GM18517 (cell line): ENCODE measurements at regions not wholly inside any gene's neighbourhood (a gene's known extent, or its start where the extent isn't known, plus 50 kb on each side); places are given as distances from the start of the nearest gene placed in this dataset.
A peak's percentile ranks its signal among the peaks of the same experiment; 100 is the strongest.

Source experiments
- ATAC-seq: cut with Tn5 transposase; IDR thresholded peaks from one replicate; pipeline ENCODE4 v1.9.1; 2021; ENCODE audit warnings: mild to moderate bottlenecking, moderate library complexity; ENCODE audit not compliant: unreplicated experiment

DNA sequence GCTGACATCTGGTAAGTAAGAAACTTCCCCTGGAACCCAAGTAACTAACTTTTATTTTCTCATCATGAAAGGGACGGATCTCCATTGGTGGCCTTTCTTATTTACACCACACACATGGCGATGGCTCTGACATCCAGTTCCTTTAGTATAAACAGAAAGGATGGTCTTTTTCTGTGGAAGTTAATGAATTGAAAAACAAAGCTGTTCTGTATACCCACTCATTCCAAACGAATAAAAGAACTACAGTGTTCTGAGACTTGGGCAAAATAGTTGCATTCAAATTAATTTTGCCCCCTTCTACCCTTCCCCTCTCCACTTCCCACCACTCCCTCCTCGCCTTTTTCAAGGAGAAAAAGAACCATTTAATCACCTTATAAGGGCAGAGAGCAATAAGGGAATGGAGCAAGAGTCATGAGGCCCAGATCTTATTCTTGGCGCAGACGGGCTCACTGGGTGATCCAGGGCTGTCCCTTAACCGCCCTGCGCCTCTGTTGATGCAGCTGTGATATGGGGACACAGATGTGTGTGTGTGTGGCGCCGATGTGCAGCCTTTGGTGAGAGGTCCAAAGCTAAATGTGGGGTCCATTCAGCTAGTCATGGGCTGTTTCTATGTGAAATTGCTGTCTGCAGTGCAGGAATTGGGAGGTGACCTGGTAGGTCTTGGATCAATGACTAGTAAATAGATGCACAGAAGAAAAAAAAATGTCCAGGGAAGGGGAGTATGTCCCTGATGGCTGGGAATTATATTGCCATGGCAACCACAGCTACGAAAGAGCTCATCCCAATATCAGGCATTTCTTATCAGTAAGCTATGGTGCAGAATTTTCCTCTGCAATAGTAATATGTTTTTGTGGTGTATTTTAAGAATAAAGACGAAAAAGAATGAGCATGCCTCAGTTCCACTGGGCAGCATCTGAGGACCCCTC lies 141.5 kb upstream of the ERCC6L2 start:
- ATAC-seq = no peak

DNA sequence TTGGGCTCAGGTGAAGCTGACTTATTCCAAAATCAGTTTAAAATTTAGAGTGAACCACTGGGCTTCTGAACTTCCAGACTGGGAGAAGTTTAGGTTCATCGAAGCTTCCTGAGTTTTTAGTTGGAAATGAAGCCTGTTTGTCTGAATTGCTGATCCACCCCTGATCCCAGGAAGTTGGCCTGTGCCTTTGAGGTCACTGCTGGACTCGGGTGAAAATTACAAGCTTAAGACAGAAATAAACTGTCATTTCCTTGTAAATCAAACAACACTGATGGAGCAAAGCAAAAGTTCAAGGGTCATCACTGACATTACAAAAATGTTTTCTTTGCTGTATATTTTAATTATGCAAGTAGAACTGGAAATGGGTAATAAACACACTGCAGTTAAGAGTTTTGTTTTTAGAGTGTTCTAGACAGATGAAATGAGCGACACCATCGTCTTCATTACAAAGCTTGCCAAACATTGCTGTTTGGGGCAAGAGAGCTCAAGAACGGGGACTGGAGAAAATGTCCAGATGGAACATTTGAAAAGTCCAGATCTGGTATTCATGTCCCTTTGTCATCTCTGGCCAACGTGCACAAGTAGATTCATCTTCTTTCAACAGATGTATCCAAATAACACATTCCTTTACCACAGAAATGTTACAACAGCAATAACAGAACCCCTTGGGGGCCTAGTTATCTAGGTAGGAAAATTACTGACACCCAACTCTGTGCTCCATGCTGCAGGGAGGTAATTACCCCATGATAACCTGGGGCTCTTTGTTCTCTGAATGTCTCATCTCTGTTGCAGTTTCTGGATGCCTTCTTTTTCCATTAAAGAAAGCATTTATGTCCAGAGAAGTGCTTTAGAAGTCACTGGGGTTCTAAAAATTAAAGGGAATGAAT lies 142.4 kb upstream of the ERCC6L2 start:
- ATAC-seq = no peak

DNA sequence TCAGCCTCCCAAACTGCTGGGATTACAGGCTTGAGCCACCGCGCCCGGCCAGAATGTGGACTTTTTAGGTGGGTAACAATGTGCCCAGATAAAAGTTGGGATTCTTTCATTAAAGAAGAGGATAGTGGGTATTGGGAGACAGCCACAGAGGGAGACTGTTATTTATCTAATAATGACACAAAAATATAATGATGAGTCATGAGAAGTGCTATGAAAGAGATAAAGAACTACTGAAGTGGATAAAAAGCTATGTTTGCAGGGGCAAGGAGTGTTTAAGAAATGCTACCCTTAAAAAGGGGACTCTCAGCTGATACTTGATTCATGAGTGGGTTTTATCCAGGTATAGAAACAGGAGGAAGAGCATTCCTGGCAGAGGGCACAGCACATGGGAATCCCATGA lies 143.6 kb upstream of the ERCC6L2 start:
- ATAC-seq = no peak

DNA sequence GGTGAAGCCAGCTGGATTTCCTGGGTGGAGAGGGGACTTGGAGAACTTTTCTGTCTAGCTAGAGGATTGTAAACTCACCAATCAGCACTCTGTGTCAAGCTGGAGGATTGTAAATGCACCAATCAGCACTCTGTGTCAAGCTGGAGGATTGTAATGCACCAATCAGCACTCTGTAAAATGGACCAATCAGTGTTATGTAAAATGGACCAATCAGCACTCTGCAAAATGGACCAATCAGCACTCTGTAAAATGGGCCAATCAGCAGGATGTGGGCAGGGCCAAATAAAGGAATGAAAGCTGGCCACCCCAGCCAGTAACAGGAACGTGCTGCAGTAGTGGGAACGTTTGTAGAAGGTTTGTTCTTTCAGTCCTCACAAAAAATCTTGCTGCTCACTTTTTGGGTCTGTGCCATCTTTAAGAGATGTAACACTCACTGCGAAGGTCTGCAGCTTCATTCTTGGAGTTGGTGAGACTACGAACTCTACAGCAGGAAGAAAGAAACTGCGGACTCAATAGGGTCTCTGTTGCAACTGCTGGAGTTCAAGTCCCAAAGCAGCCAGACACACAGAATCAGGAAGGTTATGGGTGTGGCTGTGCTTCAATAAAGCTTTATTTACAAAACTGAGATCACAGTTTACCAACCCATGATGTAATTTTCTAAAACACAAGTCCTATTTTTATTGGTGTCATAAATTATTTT lies 145.7 kb upstream of the ERCC6L2 start:
- no peak for ATAC-seq

DNA sequence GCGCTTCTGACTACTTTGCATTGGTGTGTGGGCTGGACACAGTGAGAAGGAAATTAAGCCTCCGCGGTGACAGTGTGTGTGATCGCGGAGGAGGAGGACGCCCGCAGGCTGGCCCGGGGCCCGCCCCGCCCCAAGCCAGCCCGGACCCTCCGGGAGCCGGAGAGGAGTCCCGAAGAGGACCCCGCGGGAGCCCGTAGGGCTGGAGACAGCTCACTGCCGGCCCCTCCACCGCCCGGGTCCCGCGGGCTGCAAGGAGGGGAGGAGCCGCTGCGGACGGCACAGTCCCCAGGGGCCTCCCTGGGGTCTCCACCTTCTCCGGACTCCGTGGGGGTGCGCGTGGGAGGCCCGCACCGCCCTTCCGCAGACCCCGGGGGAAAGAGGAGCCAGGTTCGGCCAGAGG lies 146.4 kb upstream of the ERCC6L2 start:
- ATAC-seq = no peak

DNA sequence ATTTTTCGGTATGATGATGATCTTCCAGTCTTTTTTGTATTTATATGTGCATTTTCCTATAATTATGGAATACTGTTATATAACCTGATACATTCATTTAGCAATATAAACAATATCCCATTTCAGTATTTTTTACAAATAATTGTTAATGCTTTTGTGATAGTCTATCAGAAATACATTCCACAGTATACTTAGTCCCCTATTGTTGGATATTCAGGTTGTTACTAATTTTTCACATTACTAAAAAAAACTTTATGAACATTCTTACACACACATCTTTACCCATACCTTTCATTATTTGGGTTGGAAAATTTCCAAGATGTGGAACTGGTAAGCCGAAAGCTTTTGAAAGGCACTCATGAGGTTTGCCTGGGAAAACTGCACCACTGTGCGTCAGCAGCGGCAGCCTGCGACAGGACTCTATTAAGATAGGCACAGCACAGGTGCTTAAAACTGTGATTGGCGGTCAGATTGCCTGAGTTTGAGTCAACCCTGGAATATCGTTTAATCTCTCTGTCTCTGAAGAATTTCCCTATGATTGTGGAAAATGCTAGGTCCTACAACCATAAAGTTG lies 147.5 kb upstream of the ERCC6L2 start:
- ATAC-seq = no peak

DNA sequence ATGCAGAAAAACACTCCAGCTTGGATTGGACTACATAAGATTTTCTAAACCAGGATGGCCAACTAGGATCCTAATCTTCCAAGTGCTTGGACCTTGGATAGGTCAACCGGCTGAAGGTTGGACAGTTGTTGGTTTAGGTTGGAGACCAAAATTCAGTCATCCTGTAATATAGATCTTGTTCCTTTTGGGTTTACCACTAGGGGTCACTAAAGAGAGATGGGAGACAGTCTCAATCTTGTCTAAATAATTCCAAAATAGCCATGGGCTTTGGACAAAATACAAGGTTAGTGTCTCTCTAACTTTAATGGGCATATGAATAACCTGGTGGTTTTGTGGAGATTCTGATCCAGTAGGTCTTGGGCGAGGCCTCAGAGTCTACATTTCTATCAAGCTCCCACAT lies 148.7 kb upstream of the ERCC6L2 start:
- no peak for ATAC-seq

DNA sequence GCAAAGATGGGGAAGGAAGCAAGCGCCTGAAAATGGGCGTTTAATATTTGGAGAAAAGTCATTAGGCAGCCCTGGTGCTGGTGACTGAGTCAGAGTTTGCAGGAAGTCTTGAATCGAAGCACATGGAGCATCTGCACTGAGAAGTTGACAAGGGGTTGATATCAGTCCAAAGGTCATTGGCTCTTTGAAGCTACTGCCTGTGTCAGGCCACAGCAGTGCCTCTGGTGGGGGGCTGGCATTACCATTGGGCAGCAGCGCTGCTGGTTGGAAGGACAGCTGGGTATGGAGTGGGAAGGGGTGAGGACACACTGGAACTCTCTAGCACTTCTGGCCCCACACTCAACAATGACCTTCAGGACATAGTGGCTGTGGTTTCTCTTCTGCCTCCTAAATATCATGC lies 150.4 kb upstream of the ERCC6L2 start:
- ATAC-seq = peak; percentile 7

DNA sequence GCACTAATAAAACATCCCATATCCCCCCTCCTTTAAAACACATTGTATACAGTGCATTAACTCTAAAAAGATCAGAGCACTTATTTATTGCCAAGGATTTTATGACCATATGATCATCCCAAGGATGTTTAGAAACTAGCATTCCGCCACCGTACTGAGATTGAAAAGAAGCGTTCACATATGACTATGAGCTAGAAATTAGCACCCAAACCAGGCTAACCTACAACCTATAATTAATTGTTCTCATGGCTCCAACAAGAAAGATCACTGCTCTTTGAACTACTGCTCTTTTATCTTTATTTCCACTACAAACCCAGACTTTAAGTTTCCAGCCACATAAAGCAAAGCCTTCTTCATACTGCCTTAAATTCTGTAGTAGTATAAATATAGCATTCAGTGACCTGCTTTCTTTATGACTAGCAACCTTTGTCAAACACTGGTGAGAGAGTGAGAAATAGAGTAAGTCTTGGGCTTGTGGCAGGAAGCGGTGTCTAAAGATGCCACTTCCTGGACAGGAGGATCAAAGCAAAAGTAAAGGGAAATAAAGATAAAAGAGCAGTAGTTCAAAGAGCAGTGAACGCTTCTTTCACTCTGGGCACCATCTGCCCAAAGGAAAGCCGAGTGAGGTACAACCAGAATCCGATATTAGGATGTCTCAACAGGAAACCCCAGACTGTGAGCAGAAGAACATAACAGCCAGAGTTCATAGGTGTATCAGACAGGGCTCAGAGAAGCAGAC lies 151.1 kb upstream of the ERCC6L2 start:
- peak; percentile 94 for ATAC-seq

DNA sequence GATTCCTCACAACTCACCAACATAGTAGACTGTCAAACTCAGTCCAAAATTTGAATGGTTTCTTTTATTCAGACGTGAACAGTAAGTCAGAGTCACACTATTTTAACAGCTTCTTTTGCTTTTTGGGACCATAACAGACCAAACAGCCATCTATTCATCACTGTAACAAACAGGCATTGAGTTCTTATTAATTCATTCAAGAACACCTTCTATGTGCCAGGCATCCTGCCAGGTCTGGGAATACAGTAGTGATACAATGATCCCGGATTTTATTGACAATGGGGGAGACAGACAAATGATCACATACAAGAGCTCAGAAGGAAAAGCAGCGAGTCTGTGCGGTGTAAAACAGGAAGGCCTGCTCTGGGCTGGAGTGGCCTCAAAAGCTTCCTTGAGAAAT lies 153.3 kb upstream of the ERCC6L2 start:
- no peak for ATAC-seq

DNA sequence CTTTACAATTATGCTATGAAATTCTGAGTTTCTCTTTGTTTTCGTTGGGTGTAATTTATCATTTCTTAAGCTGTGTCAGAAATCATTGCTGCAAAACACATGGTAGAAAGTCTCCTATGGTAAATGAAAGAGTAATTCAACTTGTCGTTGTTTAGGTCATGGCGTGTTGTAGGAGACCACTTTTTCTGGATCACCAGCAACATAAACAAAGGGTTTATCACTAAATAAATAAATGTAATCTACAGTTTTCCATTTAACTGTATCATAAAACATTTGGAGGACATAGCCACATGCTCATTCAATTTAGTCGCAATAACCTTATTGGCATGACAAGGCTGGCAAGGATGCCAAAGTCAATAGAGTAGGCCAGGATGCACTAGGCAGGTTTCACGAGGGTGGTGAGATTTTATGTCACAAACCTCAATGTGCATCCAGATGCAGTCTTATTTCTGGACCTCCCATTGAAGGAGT lies 154.4 kb upstream of the ERCC6L2 start:
- no peak for ATAC-seq

DNA sequence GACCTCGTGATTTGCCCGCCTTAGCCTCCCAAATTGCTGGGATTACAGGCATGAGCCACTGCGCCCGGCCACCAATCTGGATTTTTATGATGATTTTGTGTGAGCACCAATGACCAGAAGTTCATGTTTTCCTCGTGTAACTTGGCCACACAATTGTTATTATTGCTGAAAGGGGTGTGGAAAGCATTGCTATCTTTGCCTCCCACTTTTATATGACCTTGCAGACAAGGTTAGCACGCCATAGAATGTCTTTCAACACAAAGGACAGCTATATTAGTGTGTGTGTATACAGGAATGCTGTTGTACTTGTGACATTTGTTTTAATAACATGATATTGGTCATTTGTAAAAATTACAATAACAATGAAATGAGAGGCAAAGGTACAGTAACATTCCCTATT lies 155.0 kb upstream of the ERCC6L2 start:
- no peak for ATAC-seq

DNA sequence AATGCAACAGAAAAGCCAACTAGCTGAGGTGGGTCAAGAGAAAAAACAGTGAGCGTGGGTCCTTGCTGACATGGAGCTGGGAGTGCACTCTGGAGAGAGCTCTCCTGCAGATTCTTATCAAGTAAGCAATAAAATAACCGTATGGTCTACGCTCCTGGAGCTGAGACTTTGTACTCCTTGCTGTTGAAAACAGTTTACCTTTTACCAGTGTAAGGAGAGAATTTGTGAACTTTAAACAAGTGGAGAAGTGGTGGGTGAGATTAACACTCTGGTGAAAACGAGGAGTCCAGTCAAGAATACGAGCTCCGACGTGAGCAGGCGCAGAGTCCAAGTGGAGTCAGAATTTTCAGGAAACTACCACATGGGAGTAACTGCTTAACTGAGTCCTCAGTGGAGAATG lies 156.1 kb upstream of the ERCC6L2 start:
- ATAC-seq = no peak

DNA sequence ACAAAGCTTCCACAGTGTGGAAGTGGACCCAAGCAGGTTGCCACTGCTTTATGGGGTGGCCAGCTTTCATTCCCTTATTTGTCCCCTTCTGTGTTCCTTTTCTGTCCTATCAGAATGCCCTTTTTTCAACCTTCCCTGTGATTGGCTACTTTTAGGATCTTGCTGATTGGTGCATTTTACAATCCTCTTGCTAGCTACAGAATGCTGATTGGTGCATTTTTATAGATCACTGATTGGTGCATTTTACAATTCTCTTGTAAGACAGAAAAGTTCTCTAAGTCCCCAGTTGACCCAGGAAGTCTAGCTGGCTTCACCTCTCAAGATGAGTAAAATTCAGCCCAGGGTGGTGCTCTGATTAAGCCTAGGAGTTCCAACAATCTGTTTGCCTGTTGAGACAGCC lies 157.2 kb upstream of the ERCC6L2 start:
- no peak for ATAC-seq

DNA sequence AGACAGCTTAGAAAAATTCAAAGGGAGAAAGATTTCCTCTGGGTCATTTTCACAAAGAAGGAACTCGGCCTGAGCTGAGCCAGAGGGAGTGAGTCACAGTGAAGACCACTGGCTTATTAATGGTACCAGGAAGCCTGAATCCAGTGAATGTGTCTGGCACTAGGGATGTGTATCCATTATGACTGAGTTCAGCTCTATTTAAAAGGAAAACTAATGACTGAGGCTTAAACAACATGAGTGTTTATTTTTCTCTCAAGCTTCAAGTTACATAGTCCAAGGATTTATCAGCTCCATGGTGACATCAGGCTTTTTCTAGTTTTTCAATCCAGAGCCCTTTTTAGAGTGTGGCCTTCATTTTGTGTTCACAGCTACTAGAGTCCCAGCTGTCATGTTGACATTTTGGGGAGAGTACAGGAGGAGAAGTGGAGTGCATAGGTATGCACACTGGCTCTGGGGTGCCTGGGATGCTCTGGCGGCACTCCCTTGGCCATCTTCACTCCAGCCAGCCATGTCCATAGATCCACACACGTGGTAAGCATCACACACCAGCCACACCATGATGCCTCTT lies 159.5 kb upstream of the ERCC6L2 start:
- ATAC-seq = no peak

DNA sequence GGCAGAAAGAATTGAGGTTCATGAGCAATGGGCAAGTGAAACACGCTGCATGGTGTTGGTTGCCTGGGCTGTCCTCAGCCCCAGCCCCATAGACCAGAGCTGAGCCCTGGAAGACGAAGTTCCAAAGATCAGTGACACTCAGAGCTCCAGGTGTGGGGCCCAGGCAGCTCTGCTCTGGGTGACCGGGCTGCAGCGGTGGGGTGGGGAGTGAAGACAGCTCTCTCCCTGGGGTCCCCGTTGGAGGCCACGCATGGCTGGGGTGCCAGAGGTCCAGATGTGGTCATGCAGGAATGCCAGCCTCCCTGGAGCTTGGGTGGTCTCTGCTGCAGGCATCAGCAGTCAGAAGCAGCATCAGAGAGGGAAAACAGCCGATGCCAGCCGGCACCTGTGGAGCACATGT lies 165.0 kb upstream of the ERCC6L2 start:
- ATAC-seq = no peak

DNA sequence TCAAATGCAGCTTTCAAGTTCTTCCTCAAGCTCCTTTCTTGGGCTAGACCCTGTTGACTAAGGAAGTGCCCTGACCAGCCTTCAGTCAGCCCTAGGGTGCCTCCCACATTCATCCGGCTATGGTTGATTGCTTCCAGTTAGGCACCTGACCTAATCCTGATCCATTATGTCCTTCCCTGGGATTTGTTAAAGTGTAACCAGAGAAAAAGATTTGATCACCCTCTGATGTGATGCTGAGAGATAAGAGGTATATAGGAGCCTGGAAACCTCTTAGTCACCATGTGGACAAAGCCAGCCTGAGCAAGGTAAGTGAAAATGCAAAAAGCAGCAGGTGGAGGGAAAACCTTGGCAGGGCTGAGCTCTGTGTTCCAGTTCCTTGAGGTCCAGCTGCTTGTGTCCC lies 178.8 kb upstream of the ERCC6L2 start:
- no peak for ATAC-seq

DNA sequence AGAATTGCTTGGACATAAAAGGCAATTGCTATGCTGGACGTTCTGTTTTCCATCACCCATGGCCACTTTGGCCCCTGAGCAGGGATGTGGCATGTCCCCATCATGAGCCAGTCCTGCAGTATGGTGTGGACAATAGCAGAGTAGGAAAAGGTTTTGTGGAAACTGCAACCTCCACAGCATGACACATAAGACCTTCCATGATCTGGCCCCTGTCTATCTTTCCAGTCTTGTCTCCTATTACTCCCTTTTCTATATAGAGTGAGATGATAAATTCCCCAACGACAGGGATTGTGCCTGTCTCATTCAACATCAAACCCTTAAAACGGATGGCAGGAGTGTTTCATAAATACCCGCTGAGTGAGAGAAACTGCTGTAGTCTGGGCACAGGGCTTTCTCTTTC lies 174.7 kb upstream of the PTCH1 start:
- ATAC-seq = no peak

DNA sequence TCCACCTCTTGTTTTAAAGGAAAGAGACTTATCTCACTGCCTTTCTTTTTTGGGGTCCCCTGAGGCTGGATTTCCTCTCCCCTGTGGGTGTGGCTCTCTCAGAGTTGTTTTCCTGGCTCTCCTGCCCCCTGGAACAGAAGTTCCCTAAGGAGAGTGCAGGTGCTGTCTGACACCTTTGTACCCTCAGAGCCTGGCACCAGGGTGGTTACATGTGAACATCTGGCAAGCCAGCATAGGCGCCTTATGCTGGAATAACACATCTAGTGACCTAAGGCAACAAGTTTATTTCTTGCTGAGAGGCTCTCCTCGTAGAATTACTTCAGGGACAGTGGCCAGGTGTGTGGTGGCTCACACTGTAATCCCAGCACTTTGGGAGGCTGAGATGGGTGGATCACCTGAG lies 172.9 kb upstream of the PTCH1 start:
- ATAC-seq = no peak

DNA sequence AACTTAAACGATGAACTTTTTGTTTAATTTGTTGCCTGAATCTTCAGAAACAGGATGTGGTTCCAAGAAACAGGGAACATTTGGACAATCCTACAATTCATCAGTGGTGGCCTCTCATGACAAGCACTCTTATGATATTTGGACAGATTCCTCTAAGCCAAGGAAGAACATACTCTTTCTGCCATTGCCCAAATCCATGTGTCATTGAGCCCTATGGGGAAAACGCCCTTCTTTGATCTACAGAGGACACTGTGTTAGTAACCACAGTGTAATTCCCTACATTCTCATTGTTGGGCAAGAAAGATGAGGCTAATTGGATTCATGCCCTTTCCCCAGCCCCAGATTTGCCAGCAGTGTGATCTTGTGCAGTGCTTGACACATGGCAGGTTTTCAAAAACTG lies 167.7 kb upstream of the PTCH1 start:
- no peak for ATAC-seq
